CMK (cell line): ENCODE measurements at regions not wholly inside any gene's neighbourhood (a gene's known extent, or its start where the extent isn't known, plus 50 kb on each side); places are given as distances from the start of the nearest gene placed in this dataset.
A peak's percentile ranks its signal among the peaks of the same experiment; 100 is the strongest.
"Not testable (repeated sequence)": the region's sequence is repeated elsewhere in the genome, so short reads cannot be mapped to it uniquely, and the experiment has no call there.

ENCODE experiments used
- DNase-seq: peaks from one replicate; pipeline ENCODE4 v3.0.0-alpha.2; 2010; ENCODE audit warnings: low read depth

DNA sequence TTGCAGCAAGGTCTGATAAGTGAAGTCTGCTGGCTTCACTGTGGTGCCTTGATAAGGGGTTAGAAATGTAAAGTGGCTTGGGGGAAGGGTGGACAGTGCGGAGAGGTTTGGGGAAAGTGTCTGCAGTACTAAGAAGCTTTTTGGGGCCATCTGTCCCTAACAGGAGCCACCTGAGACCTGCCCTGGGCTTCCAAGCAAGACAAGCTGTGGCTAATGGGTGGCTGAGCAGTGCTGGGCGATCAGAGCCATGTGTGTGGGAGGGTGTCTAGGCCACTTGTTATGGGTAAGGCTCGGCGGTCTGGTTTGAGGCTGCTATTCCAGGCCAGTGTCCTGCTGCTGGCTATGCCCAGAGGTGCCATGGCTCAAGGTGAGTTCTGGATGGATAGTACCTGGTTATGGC, 185.4 kb upstream of the MTMR8 start:
- DNase-seq: peak; percentile 2

- DNase-seq: no peak
Measured at GRCh38 chrX:64580035-64580434, 184.8 kb upstream of the MTMR8 start.

- DNase-seq: no peak
Measured at GRCh38 chrX:64571011-64571410, 175.8 kb upstream of the MTMR8 start.

DNA sequence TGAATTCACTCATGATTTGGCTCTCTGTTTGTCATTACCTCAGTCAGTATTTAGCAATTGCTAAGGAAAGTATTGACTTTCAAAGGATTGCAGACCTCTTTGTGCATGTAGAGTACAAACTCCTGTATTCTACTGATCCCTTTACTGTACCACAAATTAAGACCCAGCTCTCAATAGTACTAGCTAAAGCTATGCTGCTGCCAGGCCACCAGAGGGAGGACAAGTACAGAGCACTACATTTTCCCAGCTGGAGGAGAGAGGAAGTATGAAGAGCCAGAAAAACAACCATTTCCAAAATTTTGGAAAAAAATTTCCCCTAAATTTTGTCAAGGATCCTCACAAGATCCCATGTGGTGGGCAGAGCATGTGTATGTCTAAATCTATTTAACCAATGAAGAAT, 175.0 kb upstream of the MTMR8 start:
- no peak for DNase-seq

GRCh38 chrX:64565348-64565747, 170.1 kb upstream of the MTMR8 start:
- not testable (repeated sequence) for DNase-seq

- DNase-seq: not testable (repeated sequence)
Measured at GRCh38 chrX:64549236-64549635, 154.0 kb upstream of the MTMR8 start.

DNA sequence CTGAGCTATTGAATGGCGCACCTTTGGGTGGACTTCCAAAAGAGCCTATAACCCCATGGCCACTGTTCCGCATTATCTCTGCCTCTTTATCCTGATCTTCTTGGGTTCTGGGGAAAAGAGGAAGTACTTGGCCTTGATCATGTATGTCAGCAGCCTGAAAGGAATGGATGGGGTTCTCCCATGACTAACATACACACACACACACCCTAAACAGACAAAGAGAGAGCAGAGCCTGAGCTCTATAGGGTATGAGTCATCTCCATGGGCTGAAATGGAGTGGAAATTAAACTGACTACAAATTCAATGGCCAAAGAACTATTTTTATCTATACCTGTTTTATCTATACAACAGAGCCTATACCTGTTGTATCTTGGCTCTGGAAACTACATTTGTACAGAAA, 141.5 kb upstream of the MTMR8 start:
- DNase-seq: no peak
